HG03378 (cell line): ENCODE measurements at regions not wholly inside any gene's neighbourhood (a gene's known extent, or its start where the extent isn't known, plus 50 kb on each side); places are given as distances from the start of the nearest gene placed in this dataset.

Experiments used
- ATAC-seq: cut with Tn5 transposase; IDR thresholded peaks from one replicate; pipeline ENCODE4 v1.9.1; 2021; ENCODE audit warnings: mild to moderate bottlenecking, moderate library complexity; ENCODE audit not compliant: unreplicated experiment

DNA sequence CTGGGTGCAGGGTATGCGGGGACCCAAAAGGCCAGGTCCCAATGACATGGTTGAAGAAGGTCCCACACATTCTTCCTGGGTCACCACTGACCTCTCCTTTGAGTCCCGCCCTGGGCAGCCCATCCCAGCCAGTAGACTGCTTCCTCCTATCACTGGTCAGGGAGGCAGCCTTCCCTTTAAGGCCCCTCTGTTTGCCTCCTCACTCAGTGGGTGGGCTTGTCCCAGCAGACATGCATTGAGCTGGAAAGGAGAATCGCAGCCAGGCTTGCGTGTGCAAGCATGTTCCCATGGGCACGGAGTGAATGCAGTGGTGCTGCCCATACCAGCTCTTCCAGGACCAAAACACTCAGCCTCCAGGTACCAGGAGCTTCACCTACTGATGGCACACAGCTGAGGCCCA lies 162.4 kb upstream of the SYT13 start:
- ATAC-seq: no peak

DNA sequence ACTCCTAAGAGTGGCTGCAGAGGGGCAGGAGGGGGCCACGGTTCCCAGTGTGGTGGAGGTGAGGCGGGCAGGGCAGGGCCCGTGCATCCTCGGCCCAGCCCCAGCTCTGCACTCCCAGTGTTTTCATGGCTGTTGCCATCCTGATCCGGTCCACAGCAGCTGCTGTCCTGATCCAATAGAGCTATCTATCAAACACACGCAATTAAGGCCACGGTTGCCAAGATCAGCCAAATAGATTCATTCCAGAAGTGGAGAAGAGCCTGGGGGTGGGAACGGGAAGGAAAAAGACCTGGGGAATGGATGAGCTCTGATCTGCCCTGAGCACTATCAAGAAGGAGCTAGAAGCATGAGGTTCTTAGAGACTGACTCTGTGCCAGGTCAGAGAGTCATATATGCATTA lies 160.9 kb upstream of the SYT13 start:
- no peak for ATAC-seq

DNA sequence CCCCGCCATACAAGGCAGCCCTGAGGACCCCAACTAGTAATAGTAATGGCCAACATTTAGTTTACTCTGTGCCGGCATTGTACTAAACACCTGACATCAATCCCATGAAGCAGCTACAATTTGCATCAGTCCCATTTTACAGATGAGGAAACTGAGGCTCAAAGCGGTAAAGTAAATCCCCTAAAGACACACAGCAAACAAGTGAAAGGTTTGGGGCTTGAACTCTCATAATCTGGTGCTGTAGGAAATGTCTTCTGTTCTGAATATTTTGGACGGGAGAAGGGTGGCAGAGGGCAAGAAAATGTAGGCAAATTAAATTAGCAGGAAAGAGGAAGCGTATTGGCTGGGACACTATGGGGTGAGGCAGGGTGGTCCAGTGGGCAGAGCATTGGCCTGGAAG lies 160.3 kb upstream of the SYT13 start:
- ATAC-seq: no peak

DNA sequence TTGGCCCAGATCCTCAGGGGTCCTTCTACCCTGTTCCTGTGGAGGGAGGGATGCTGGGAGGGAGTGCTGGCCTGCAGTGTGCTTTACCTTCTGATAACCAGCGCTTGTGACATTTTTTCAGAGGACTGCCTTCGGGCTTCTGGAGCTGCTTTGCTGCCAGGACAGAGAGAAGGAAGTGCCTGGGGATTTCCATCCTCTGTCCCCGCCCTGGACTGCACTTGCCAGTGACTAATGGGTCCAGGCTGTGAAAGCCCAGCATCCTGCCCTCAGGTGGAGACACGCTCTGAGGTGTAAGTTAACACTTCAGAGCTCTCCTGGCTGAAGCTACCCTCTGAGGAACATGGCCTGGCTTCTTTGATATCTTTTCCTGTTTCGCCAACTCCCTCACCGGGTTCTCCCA lies 158.7 kb upstream of the SYT13 start:
- no peak for ATAC-seq

DNA sequence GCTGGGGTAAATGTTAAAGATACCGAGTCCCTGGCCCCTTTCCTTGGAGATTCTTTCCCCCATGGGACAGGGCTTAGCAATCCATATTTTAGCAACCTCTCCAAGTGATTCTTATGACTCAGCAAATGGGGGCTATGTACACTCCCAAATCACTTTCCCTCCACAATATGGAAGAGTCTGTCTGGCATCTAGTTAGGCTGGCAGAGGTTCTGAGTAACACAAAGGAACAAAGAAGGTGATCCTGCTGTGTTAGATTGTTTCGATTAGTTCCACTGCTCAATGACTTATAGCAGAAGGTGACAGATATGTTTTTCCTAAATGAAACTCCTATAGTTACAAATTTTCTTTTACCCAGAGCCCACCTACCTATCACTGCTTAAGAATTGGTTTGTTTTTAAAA lies 154.0 kb upstream of the SYT13 start:
- ATAC-seq: no peak

DNA sequence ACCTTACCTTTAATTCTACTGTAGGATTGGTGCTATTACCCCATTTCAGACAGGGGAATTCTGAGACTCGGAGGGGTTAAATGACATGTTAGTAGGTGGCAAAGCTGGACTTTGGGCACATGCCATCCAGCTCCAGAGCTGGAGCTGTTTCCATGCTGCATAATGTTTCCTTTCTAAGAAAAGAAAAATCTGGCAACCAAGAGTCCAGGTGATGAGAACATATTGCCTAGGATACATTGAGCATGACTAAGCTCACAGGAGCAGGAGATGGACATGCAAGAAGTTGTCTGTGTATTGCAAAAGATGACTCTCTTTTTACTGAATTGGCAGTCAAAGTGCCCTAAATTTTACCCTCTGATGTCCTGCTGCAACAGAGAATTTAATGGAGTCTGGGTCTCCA lies 150.8 kb upstream of the SYT13 start:
- no peak for ATAC-seq

DNA sequence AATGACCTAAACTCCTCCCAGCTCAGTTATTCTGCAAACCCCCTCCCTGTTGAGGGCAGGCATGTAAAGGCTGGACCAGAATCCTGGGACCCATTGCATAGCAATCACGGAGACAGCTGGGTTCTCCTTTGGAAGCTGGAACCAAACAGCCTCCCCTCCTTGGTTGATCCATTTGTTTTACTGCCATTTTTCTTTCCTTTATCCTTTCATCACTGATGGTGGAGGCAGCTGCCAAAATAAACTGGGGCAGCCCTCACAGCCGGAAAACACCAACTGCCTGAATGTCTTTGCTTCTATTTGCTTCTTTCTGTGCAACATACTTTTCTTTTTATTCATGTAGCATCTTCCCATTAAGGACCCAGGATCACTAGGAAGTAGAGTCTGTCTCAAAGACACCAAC lies 150.0 kb upstream of the SYT13 start:
- ATAC-seq: no peak

DNA sequence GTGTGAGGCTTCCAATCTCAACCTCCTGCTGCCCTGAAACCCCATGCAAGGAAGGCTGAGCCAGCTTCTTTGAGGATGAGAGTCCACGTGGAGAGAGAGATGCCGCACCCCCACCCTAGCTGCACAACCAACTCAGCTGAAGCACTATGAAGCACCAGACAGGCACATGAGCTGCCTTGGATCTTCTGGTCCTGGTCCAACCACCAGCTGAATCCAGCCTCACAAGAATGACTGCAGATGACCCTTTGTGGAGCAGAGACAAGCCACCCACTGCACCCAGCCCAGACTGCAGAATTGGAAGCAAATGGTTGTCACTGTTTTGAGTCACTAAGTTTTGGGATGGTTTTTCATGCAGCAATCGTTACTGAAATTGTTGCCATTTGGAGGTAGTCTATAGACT lies 149.6 kb upstream of the SYT13 start:
- no peak for ATAC-seq

DNA sequence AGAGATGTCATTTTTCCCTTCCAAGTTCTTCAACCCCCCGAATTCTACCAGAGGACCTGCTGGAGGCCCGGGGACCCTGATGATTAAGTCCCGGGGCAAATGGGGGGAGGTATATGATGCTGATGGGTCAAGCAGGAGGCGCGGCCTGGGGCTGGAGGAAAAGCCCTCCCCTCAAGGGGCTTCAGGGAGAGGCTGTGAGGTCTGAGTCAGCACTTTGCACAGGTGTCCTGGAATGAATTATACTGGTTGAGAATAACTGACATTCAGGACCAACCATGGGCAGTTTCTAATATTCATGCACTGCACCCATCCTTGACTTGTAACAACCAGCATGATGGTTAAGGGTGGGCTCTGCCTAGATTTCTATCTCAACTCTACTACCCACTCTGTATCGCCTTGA lies 146.8 kb upstream of the SYT13 start:
- no peak for ATAC-seq

DNA sequence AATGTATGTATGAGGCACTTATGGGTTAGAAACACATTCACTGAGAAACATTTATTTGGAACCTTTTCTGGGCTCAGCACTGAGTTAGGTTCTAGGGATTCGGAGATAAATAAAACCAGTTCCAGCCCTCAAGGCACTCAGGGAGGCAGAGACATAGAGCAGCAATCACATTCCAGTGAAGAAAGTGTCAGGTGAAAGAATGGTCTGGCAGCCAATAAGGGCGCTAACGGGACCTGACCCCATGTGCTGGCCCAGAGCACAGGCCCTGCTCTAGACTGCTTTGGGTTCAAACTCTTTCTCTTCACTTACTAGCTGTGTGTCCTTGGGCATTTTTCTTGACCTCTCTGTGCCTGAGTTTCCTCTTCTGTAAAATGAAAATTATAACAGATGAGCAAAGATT lies 146.0 kb upstream of the SYT13 start:
- ATAC-seq: no peak

DNA sequence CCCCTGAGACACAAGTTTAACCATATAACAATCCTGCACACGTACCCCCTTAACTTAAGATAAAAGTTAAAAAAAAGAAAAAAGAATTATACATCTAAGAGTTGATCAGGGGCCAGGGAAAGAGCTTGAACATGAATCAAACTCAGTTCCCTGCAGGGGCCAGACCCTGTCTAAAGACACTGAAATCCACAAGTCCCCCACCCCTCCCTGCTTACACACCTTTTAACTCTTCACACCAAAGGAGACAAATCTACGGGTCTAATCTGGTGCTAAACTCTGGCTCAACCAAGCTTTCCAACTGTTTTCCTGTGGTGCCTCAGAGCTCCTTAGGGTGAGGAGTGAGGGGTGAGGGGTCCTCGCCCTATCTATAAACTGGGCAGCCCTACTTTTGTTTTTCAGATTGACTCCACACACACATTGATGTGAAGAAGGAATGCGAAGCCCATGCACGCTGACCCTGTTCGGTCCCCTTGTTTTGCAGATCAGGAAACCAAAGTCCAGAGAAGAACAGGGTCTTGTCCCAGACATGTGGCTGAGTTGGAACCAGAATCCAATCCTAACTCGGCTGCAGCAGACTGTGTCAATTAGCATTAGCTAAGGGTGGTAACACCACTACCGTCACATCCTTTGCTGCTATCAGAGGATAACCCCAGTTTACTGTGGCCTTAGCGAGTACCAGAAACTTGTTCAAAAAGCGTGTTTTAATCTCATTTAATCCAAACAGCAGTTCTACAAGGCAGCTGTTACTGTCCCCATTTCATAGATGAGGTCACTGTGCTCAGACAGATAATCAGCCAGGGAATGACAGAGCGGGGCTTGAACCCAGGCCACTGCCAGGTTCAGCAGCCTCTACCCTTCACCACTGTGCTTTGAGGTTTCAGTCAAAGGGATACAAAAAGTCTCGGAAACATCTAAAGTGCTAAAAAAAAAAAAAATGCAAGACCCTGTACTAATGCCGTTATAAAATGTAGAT lies 145.2 kb upstream of the SYT13 start:
- no peak for ATAC-seq

DNA sequence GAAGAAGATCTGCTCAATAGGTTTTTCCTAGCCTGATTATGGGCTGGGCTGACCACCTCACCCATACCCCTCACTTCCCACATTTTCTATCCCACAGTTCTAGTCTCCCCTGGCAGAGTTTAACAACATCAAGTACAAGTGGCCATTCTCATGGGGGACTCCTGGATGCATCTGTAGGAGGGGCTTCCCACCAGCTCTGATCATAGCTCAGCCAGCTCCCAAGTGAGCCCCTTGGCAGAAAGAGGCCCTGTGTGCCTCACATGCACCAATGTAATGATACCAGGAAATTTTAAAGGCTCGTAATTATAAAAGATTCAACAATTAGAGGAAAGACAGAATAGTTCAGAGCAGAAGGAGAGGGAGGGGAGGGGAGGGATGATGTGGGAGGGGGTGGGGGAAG lies 144.2 kb upstream of the SYT13 start:
- no peak for ATAC-seq

DNA sequence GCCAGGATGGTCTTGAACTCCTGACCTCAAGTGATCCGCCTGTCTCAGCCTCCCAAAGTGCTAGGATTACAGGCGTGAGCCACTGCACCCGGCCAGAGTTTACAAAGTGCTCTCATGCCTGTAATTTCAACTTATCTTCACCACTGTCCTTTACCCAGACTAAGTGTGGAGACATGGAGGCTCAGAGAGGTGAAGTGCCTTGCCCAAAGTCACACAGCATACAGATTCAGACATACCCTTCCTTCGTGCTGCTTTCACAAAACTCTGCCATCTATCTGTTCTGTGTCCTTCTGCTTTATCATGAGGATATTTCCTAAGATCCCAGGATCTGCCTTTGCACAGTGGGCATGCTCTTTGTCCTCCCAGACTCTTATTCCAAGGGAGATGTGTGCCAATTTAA lies 143.6 kb upstream of the SYT13 start:
- ATAC-seq: no peak

DNA sequence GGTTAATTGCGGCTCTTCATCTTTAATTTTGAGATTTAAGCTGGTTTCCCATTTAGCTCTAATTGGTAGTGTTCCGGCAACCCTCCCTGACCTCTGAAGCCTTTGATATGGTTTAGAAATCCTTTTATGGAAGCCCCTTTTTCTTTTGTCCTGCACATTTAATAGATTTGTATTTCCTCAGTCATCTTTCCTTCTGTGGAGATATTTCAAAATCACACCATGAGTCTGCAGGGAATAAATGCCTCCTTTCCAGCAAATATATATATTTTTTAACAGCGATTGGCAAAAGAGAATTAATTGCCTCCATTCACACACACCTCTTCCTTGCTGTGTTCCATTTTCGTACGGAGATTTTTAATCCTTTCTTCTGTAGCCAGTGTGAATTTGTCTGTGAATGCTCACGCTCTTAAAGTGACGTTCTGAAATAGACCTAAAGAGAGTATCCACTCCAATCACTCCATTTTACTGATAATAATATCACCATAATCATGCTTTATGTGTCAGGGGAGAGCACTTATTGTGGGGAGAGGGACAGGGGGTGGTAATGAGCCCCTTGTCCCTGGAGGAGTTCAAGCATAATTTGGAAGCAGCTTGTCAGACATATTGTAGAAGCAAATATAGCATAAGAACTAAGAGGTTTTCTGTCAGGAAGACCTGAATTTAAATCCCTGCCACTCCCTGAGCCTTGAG lies 142.5 kb upstream of the SYT13 start:
- no peak for ATAC-seq

DNA sequence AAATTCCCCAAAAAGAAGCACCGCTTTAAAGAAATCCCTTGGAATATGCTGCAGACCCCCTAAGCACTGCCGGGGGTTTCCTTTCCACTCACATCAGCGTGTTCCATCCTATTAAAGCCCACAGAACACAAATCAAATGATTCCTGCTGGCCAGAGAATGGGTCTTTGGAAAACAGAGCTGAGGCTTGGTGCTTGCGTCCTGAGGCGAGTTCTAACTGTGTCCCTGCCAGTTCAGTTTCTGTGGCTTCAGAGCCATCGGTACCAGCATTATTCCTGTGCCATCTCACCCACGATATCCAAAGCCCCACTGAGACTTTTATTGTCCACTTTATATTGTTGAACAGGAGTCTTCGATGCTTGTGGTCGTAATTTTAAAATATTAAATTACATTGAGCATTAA lies 142.0 kb upstream of the SYT13 start:
- ATAC-seq: no peak

DNA sequence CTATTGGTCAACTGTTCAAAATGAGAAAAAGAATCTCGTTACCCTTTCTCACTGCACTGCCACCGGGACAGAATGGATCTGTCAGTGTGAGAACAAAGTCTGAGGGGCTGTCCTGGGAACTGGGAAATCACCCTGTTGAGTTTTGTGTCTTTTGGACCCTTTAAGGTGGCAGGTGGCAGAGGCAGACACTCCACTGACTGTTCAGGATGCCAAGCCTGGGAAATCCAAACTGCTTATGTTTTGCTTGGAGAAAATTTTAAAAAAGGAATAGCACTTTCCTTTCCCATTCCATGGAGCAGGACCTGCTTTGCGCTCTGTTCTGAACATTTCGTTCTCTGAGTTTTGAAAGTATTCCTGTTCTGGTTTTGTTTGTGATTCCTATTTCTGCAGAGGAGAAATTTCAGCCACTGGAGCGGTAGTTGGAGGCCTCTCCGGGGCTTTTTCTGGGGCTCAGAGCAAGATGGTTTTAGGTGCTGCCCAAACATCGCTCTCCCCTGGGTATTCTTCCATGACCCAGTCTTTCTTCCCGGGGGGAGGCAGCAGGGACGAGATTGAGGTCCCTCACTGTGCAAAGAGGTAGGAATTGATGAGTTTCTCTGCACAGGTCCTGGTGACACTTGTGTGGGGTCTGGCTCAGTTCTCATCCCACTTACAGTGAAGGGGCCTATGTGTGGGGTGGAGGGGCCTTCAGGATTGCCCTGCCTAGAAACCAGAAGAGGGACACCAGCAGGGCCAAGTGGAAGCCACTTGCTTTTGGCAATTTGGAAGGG lies 138.5 kb upstream of the SYT13 start:
- ATAC-seq: no peak

DNA sequence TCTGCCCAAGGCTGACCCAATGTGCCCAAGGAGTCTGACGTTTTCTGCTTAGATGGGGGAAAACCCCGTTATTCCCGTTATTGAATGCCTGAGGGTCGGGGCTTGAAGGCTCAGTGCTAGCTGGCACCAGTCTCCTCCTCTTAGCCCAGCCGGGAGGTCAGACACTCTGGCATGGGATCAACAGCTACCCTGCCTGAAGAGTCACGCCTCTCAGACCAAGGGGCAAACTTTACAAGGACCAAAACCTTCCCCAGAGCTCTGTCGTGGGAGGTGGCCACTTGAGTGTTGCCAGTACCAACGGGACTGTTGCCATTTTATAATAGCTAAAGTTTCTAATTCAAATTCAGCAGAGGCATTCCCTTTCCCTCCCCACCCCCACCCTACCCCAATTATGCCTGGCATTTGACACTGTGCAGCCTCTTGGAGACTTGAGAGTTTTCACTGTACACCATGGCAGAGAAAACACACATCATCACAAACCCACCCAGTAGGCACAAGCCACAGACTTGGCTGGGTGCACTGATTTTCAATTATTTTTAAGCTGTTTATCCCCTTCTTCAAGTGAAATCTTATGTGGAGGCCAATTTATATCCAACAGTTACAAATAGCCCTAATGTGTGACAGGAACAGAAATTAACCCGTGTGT lies 137.5 kb upstream of the SYT13 start:
- no peak for ATAC-seq

DNA sequence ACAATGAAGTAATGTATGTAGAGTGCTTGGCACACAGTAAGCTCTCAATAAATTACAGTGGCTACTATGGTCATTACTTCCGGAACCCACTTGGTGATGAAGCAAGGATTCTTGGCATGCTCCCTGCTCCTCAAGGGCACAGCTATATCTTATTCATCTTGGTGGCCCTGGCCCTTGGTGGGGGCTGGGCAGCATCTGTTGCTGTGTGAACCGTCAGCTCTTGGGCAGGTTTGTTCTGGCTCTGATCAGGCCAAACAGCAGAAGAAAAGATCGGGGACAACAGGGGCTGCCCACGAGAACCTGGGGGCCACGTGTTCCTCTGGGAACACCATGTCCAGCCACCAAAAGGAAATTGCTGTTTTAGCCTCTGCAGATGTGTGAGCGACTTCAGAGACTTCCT lies 136.9 kb upstream of the SYT13 start:
- no peak for ATAC-seq

DNA sequence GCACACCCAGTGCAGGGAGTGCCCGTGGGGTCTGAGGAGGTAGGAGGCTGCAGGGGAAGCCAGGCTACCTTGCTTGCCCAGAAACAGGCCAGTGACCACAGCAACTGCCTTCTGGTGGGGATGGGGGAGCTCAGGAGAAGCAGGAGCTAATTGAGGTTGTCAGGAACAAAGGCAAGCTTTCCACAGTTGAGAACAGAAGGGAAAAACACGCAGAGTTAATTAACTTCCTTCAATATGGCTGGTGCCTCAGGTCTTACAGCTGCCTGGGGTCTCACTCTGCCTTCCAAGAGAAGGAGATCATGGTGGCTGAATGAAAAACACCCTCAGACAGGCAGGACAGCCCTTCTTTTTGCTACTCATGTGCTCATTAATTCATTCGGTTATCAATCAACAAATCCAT lies 127.9 kb upstream of the SYT13 start:
- ATAC-seq: no peak

DNA sequence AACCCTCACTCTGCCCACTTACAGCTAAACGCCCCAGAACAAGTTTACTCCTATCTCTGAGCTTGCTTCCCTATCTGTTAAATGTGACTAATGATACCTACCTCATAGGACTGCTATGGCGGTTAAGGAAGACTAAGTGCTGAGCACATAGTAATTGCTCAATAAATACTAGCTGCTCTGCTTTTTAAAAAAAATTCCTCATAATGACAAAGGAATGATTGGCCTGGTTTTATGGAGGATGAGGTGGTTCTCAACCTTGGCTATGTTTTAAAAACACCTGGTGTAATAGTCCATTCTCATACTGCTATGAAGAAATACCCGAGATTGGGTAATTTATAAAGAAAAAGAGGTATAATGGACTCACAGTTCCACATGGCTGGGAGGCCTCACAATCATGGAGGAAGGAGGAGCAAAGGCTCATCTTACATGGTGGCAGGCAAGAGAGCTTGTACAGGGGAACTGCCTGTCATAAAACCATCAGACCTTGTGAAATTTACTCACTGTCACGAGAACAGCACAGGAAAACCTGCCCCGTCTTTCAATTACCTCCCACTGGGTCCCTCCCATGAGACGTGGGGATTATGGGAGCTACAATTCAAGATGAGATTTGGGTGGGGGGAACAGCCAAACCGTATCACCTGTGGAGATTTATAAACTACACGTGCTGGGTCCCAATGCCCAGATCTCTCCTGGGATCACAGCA lies 127.2 kb upstream of the SYT13 start:
- ATAC-seq: no peak

DNA sequence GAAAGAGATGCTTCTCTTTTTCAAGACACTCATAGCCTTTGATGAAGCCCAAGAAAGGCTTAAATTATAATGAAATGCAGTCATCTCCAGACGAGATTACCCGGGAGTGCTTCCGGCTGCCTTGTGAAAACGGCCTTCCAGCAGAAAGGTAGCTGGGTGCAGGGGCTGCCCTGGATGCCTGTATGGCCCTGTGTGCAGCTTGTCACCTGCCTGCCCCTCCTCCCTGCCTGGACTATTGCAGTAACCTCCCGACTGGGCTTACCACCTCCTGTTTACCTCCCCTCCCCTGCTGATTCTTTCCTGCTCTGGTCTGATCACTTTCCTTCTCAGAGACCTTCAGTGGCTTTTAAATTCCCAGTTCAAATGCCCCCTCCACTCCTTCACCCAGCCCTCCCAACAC lies 126.4 kb upstream of the SYT13 start:
- no peak for ATAC-seq
